ENCODE measurements at regions not wholly inside any gene's neighbourhood (a gene's known extent, or its start where the extent isn't known, plus 50 kb on each side); places are given as distances from the start of the nearest gene placed in this dataset.

- no peak for TF ChIP-seq CTCF (IDR thresholded peaks at IDR 0.05)
- TF ChIP-seq POLR2A (IDR thresholded peaks at IDR 0.05), result no peak
Observed at GRCh38 chr7:69190763-69191162, 407.5 kb upstream of the AUTS2 start.
